Jurkat, Clone E6-1 (cell line): ENCODE measurements at regions not wholly inside any gene's neighbourhood (a gene's known extent, or its start where the extent isn't known, plus 50 kb on each side); places are given as distances from the start of the nearest gene placed in this dataset.

Experiments used
- DNase-seq: peaks from one replicate; pipeline ENCODE4 v3.0.0-alpha.2; 2011; ENCODE audit warnings: low read depth, low spot score
- H3K4me3 ChIP-seq: 2 replicates; pipeline ENCODE4 v1.5.1; 2011; ENCODE audit warnings: mild to moderate bottlenecking, low read length, control low read depth, moderate library complexity

GRCh38 chr1:62977366-62977765, 193.4 kb downstream of the ATG4C start:
- DNase-seq = no peak
- H3K4me3 ChIP-seq = no peak overlapping the region

- no peak for DNase-seq
- H3K4me3 ChIP-seq = no peak overlapping the region
These were observed 194.8 kb downstream of the ATG4C start for GRCh38 chr1:62978741-62979140.

GRCh38 chr1:62981434-62981833, 197.5 kb downstream of the ATG4C start:
- DNase-seq = no peak
- H3K4me3 ChIP-seq = no peak overlapping the region

GRCh38 chr1:62988867-62989266, 204.9 kb downstream of the ATG4C start:
- DNase-seq = no peak
- no peak overlapping the region for H3K4me3 ChIP-seq

- H3K4me3 ChIP-seq = no peak overlapping the region
- DNase-seq = no peak
These were observed 205.6 kb downstream of the ATG4C start for GRCh38 chr1:62989497-62989896.

GRCh38 chr1:62991152-62991551, 207.2 kb downstream of the ATG4C start:
- no peak overlapping the region for H3K4me3 ChIP-seq
- DNase-seq = no peak

GRCh38 chr1:62993844-62994243, 209.9 kb downstream of the ATG4C start:
- H3K4me3 ChIP-seq = no peak overlapping the region

GRCh38 chr1:62995173-62995572, 211.2 kb downstream of the ATG4C start:
- H3K4me3 ChIP-seq = no peak overlapping the region

More at GRCh38 chr1:62993844-62994243, 209.9 kb downstream of the ATG4C start:
- no peak for DNase-seq

GRCh38 chr1:62997884-62998283, 214.0 kb downstream of the ATG4C start:
- no peak overlapping the region for H3K4me3 ChIP-seq
- DNase-seq = no peak

More at GRCh38 chr1:62995173-62995572, 211.2 kb downstream of the ATG4C start:
- no peak for DNase-seq

GRCh38 chr1:62998845-62999649, 215.1 kb downstream of the ATG4C start:
- no peak for DNase-seq
- no peak overlapping the region for H3K4me3 ChIP-seq

- no peak overlapping the region for H3K4me3 ChIP-seq
- DNase-seq = no peak
These were observed 216.6 kb downstream of the ATG4C start for GRCh38 chr1:63000508-63000907.

- no peak overlapping the region for H3K4me3 ChIP-seq
- DNase-seq = no peak
These were observed 220.9 kb downstream of the ATG4C start for GRCh38 chr1:63004868-63005267.

GRCh38 chr1:63005812-63006211, 221.9 kb downstream of the ATG4C start:
- no peak for DNase-seq
- H3K4me3 ChIP-seq = no peak overlapping the region

- no peak for DNase-seq
- H3K4me3 ChIP-seq = no peak overlapping the region
These were observed 225.5 kb downstream of the ATG4C start for GRCh38 chr1:63009421-63009820.

- H3K4me3 ChIP-seq = no peak overlapping the region
- no peak for DNase-seq
These were observed 227.2 kb downstream of the ATG4C start for GRCh38 chr1:63010913-63011660.

GRCh38 chr1:63012339-63012738, 228.4 kb downstream of the ATG4C start:
- no peak for DNase-seq

GRCh38 chr1:63014267-63014666, 230.3 kb downstream of the ATG4C start:
- DNase-seq = no peak
- H3K4me3 ChIP-seq = no peak overlapping the region

More at GRCh38 chr1:63012339-63012738, 228.4 kb downstream of the ATG4C start:
- H3K4me3 ChIP-seq = no peak overlapping the region

GRCh38 chr1:63022319-63022718, 238.4 kb downstream of the ATG4C start:
- no peak for DNase-seq
- no peak overlapping the region for H3K4me3 ChIP-seq

- no peak for DNase-seq
These were observed 239.2 kb downstream of the ATG4C start for GRCh38 chr1:63023171-63023570.

GRCh38 chr1:63023637-63024036, 239.7 kb downstream of the ATG4C start:
- H3K4me3 ChIP-seq = no peak overlapping the region
- DNase-seq = no peak

More at GRCh38 chr1:63023171-63023570, 239.2 kb downstream of the ATG4C start:
- H3K4me3 ChIP-seq = no peak overlapping the region
